GM18499 (cell line): ENCODE measurements at regions not wholly inside any gene's neighbourhood (a gene's known extent, or its start where the extent isn't known, plus 50 kb on each side); places are given as distances from the start of the nearest gene placed in this dataset.
"Not testable (repeated sequence)": the region's sequence is repeated elsewhere in the genome, so short reads cannot be mapped to it uniquely, and the experiment has no call there.

ENCODE experiments used
- ATAC-seq: cut with Tn5 transposase; IDR thresholded peaks from one replicate; pipeline ENCODE4 v1.9.1; 2021; ENCODE audit warnings: moderate number of reproducible peaks; ENCODE audit not compliant: insufficient read depth, unreplicated experiment

GRCh38 chr5:39783756-39784421 is 359.1 kb upstream of the DAB2 start:
- peak; percentile 70 for ATAC-seq

- no peak for ATAC-seq
Observed at GRCh38 chr5:39780347-39780746, 355.6 kb upstream of the DAB2 start.

GRCh38 chr5:39779831-39780230 is 355.1 kb upstream of the DAB2 start:
- ATAC-seq = no peak

- no peak for ATAC-seq
Observed at GRCh38 chr5:39775797-39776365, 351.1 kb upstream of the DAB2 start.

- ATAC-seq = no peak
Observed at GRCh38 chr5:39775086-39775796, 350.5 kb upstream of the DAB2 start.

GRCh38 chr5:39774605-39775004 is 349.8 kb upstream of the DAB2 start:
- ATAC-seq = no peak

GRCh38 chr5:39772307-39772706 is 347.5 kb upstream of the DAB2 start:
- ATAC-seq = no peak

- ATAC-seq = no peak
Observed at GRCh38 chr5:39767916-39768315, 343.1 kb upstream of the DAB2 start.

GRCh38 chr5:39765366-39765765 is 340.6 kb upstream of the DAB2 start:
- ATAC-seq = no peak

GRCh38 chr5:39762761-39763160 is 338.0 kb upstream of the DAB2 start:
- ATAC-seq = no peak

- ATAC-seq = no peak
Observed at GRCh38 chr5:39761199-39761950, 336.6 kb upstream of the DAB2 start.

- no peak for ATAC-seq
Observed at GRCh38 chr5:39760385-39761198, 335.8 kb upstream of the DAB2 start.

GRCh38 chr5:39759701-39760100 is 334.9 kb upstream of the DAB2 start:
- no peak for ATAC-seq

GRCh38 chr5:39758426-39758825 is 333.6 kb upstream of the DAB2 start:
- no peak for ATAC-seq

- ATAC-seq = no peak
Observed at GRCh38 chr5:39757131-39757530, 332.4 kb upstream of the DAB2 start.

- ATAC-seq = no peak
Observed at GRCh38 chr5:39755986-39756385, 331.2 kb upstream of the DAB2 start.

GRCh38 chr5:39755452-39755851 is 330.7 kb upstream of the DAB2 start:
- ATAC-seq = no peak

- ATAC-seq = not testable (repeated sequence)
Observed at GRCh38 chr5:39753747-39754146, 329.0 kb upstream of the DAB2 start.

- ATAC-seq = no peak
Observed at GRCh38 chr5:39750661-39751060, 325.9 kb upstream of the DAB2 start.

GRCh38 chr5:39742916-39743315 is 318.1 kb upstream of the DAB2 start:
- ATAC-seq = no peak
